HEK293T (cell line): ENCODE measurements at regions not wholly inside any gene's neighbourhood (a gene's known extent, or its start where the extent isn't known, plus 50 kb on each side); places are given as distances from the start of the nearest gene placed in this dataset.

Source experiments
- ARNT ChIP-seq: fragments of 450-650 bp; IDR thresholded peaks from 2 replicates; pipeline ENCODE4 v1.6.1; 2017; ENCODE audit warnings: mild to moderate bottlenecking
- BHLHE40 ChIP-seq: fragments of 450-650 bp; IDR thresholded peaks from 2 replicates; pipeline ENCODE4 v1.6.1; 2016; ENCODE audit warnings: mild to moderate bottlenecking, moderate library complexity, borderline replicate concordance
- ELF4 ChIP-seq: fragments of 450-650 bp; IDR thresholded peaks from 2 replicates; pipeline ENCODE4 v1.6.1; 2017; ENCODE audit warnings: antibody characterized with exemption
- FOXA1 ChIP-seq: fragments of 450-650 bp; IDR thresholded peaks from 2 replicates; pipeline ENCODE4 v1.6.1; 2016; ENCODE audit warnings: mild to moderate bottlenecking
- FOXK2 ChIP-seq: fragments of 450-650 bp; IDR thresholded peaks from 2 replicates; pipeline ENCODE4 v1.6.1; 2016; ENCODE audit warnings: mild to moderate bottlenecking
- FOXM1 ChIP-seq: fragments of 450-650 bp; IDR thresholded peaks from 2 replicates; pipeline ENCODE4 v1.6.1; 2017; ENCODE audit warnings: mild to moderate bottlenecking, borderline replicate concordance
- HDGF ChIP-seq: fragments of 450-650 bp; IDR thresholded peaks from 2 replicates; pipeline ENCODE4 v1.6.1; 2017; ENCODE audit warnings: antibody characterized with exemption, borderline replicate concordance
- LEF1 ChIP-seq: fragments of 450-650 bp; IDR thresholded peaks from 2 replicates; pipeline ENCODE4 v1.6.1; 2017; ENCODE audit warnings: mild to moderate bottlenecking, borderline replicate concordance
- NFRKB ChIP-seq: fragments of 450-650 bp; IDR thresholded peaks from 2 replicates; pipeline ENCODE4 v1.6.1; 2016; ENCODE audit warnings: mild to moderate bottlenecking, moderate library complexity
- SP1 ChIP-seq: fragments of 450-650 bp; IDR thresholded peaks from 2 replicates; pipeline ENCODE4 v1.6.1; 2017
- SUZ12 ChIP-seq: fragments of 450-650 bp; IDR thresholded peaks from 2 replicates; pipeline ENCODE4 v1.6.1; 2016; ENCODE audit warnings: mild to moderate bottlenecking
- TARDBP ChIP-seq: fragments of 450-650 bp; IDR thresholded peaks from 2 replicates; pipeline ENCODE4 v1.6.1; 2016
- ZNF384 ChIP-seq: fragments of 450-650 bp; IDR thresholded peaks from 2 replicates; pipeline ENCODE4 v1.6.1; 2016
- TF ChIP-seq, protein P1 (sequence below): fragments of 450-650 bp; IDR thresholded peaks from 2 replicates; pipeline ENCODE4 v1.6.1; 2016

DNA sequence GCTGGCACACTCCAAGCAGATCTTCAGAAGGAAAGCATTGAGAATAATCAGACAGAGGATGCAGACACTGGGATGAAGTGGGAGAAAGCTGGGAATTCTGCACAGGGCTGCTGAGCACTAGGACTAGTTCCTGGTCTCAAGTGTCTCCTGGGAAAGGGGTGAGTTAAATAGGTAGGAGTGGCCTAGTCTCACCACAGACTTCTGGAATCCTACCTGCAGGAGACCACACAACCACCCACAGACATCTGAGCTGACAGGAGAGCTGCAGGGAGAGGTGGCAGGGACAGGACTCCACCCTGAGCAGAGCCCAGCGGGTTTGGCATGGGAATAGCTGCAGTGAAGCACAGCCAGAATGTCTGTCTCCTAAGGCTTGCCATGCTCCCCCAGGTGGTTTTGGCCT, 95.1 kb upstream of the GALNTL6 start:
- TF ChIP-seq ARNT: no peak
- no peak for TF ChIP-seq HDGF
- no peak for TF ChIP-seq FOXM1
- TF ChIP-seq ZNF384: no peak
- TF ChIP-seq ELF4: no peak
- TF ChIP-seq SP1: no peak
- no peak for TF ChIP-seq NFRKB
- TF ChIP-seq FOXK2: no peak
- no peak for TF ChIP-seq SUZ12
- TF ChIP-seq LEF1: no peak
- TF ChIP-seq BHLHE40: no peak
- TF ChIP-seq FOXA1: no peak
- TF ChIP-seq TARDBP: no peak
- TF ChIP-seq, protein P1, sequence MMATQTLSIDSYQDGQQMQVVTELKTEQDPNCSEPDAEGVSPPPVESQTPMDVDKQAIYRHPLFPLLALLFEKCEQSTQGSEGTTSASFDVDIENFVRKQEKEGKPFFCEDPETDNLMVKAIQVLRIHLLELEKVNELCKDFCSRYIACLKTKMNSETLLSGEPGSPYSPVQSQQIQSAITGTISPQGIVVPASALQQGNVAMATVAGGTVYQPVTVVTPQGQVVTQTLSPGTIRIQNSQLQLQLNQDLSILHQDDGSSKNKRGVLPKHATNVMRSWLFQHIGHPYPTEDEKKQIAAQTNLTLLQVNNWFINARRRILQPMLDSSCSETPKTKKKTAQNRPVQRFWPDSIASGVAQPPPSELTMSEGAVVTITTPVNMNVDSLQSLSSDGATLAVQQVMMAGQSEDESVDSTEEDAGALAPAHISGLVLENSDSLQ: no peak
